HG03520 (cell line): ENCODE measurements at regions not wholly inside any gene's neighbourhood (a gene's known extent, or its start where the extent isn't known, plus 50 kb on each side); places are given as distances from the start of the nearest gene placed in this dataset.

Experiments
- ATAC-seq: cut with Tn5 transposase; IDR thresholded peaks from one replicate; pipeline ENCODE4 v1.9.1; 2021; ENCODE audit warnings: mild to moderate bottlenecking, moderate library complexity; ENCODE audit not compliant: unreplicated experiment

DNA sequence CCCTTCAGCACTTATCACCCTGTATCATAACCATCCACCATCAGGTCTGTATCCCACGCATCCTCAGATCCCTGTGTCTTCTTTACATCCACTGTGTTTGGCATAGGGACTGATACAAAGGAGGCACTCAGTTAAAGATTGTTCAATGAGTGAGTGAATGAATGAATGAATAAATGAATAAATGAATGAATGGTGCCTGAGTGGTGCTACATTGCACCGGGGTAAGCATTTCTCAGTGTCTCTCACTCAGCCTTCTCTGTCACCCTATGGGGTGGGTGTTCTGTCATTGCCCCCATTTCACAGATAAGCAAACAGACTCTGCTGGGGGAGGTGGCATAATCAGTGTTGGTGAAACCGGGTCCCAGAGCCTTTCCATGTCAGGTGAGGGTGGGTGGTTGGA, 56.6 kb upstream of the ID3 start:
- ATAC-seq: no peak

DNA sequence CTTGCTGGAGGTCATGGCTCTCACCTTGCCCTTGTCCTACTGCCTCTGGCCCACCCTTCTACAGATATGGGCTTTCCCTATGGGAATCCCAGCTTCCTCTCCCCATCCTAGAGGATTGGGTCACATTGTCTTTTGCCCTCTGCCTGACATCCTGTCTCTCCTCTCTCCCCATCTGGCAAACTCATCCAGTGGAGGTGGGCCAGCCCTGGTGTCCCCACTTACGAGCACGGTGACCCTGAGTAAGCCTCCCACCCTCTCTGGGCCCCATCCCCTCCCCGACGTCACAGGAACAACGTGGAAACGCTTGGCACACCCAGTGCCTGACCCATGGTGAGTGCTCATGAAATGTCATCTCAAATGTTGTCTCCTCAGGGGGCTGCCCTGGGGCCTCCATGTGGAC, 56.1 kb upstream of the ID3 start:
- no peak for ATAC-seq

GRCh38 chr1:23614032-23614660, 54.8 kb upstream of the ID3 start:
- ATAC-seq: no peak

DNA sequence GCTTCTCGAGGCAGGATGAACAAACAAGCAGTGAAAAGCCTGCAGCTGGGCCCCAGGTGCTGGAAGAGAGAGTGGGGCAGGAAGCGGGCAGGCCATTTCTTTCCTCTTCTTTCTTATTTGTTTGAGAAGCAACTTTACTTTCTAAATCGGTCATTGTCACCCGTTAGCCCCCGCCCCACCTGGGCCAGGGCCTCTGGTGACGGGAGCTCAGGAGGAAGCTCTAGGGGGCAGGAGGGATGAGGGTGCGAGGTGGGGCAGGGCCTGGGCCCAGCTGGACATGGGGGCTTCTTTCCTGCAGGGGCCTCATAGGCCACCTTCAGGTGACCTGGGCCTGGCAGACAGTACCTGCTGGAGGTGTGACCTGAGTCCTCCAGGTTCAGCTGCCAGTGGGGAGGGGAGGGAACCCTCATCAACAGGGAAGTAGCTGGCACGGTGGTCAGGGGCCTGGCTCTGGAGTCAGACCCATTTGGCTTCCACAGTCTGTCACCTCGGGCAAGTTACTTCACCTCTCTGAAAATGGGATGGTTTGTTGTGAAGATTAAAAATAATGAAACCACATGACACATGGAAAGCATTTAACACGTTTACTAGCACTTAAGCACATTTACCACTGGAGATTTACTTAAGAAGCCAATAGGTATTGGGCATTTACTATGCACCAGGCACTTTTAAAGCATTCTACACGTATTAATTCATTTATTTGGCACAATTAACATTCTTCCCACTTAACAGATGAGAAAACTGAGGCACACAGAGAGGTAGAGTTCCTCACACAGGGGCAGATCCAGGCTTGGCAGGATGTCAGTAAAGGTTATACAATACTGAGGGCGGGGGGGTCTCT, 54.1 kb upstream of the ID3 start:
- ATAC-seq: no peak

DNA sequence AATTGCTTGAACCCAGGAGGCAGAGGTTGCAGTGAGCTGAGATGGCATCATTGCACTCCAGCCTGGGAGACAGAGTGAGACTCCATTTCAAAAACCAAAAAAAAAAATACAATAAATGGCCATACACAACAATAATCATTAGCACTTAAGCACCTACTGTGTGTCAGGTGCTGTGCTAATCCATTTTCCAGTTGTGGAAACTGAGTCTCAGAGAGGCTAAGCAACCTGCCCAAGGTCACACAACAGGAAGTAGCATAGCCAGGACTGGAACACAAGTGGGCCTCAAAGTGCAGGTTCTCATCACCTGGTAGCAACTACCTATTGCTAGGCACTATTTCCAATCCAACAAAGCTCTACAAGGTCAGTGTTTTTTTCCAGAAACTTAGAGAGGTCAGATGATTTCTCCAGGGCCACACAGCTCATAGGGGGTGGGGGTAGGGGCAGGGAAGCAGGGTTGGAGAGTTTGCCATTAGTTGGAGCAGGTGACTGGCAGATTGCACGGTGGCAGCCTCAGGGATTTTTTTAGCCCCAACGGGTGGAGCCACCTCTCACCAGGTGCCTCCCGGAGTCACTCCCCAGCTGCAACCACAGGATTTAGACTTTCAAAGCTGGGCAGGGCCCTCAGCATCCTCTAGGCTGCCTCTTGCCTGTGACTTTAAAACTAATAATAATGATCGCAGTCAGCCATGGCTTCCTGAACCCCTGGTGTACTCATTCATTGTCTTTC, 52.5 kb upstream of the ID3 start:
- no peak for ATAC-seq

- no peak for ATAC-seq
Observed at GRCh38 chr1:23610677-23611076, 51.4 kb upstream of the ID3 start.

GRCh38 chr1:23609971-23610370, 50.7 kb upstream of the ID3 start:
- ATAC-seq: no peak
